Lung (tissue), 11 donors: ENCODE measurements at regions not wholly inside any gene's neighbourhood (a gene's known extent, or its start where the extent isn't known, plus 50 kb on each side); places are given as distances from the start of the nearest gene placed in this dataset.

Experiments used
- ATAC-seq: fragments of 200-7000 bp; cut with Tn5 transposase; one replicate; pipeline ENCODE4 v1.9.1; 2020; ENCODE audit warnings: moderate number of reproducible peaks; ENCODE audit not compliant: insufficient read depth, low FRiP score
- DNase-seq, 3 donors: peaks; one replicate each; pipeline ENCODE4 v3.0.0-alpha.2; 2013 to 2017
- H3K27ac ChIP-seq, 2 donors: one replicate each; pipeline ENCODE4 v1.5.1; 2013; ENCODE audit warnings: mild to moderate bottlenecking in 2 of 2, moderate library complexity in 2 of 2, control low read depth in 1 of 2, inconsistent platforms in 1 of 2, low read depth in 1 of 2, low read length in 1 of 2
- H3K27me3 ChIP-seq, 3 donors: one replicate each; pipeline ENCODE4 v1.5.1; 2013; ENCODE audit warnings: low read length in 2 of 3; ENCODE audit not compliant: control insufficient read depth in 3 of 3, insufficient read depth in 3 of 3
- H3K36me3 ChIP-seq, 4 donors: one replicate each; pipeline ENCODE4 v1.5.1; 2013; ENCODE audit warnings: low read length in 4 of 4, mild to moderate bottlenecking in 1 of 4, moderate library complexity in 1 of 4; ENCODE audit not compliant: control insufficient read depth in 4 of 4, insufficient read depth in 4 of 4
- H3K4me1 ChIP-seq, 5 donors: one replicate each; pipeline ENCODE4 v1.5.1; 2013; ENCODE audit warnings: low read length in 5 of 5, mild to moderate bottlenecking in 2 of 5, moderate library complexity in 1 of 5; ENCODE audit not compliant: control insufficient read depth in 5 of 5, insufficient read depth in 5 of 5
- H3K4me3 ChIP-seq: one replicate; pipeline ENCODE4 v1.5.1; 2013; ENCODE audit warnings: mild to moderate bottlenecking, control low read depth, moderate library complexity
- H3K9ac ChIP-seq, 2 donors: one replicate each; pipeline ENCODE4 v1.5.1; 2013; ENCODE audit warnings: low read length in 2 of 2, control low read depth in 1 of 2; ENCODE audit not compliant: insufficient read depth in 1 of 2
- H3K9me3 ChIP-seq, 4 donors: one replicate each; pipeline ENCODE4 v1.5.1; 2013; ENCODE audit warnings: low read length in 3 of 4, mild to moderate bottlenecking in 1 of 4, moderate library complexity in 1 of 4; ENCODE audit not compliant: control insufficient read depth in 4 of 4, insufficient read depth in 3 of 4
- WGBS, 2 donors: extraction: QIAGEN DNeasy Blood & Tissue Kit; methylation state at CpG; one replicate each; pipeline ENCODE4 v1.1.7; 2013; 5-methylcytosine and 5-hydroxymethylcytosine counted together
- TF ChIP-seq, protein P1 (sequence below): IDR thresholded peaks from 2 replicates; pipeline ENCODE4 v1.5.1; 2012; ENCODE audit warnings: mild to moderate bottlenecking; ENCODE audit errors: control extremely low read depth, extremely low read depth
- donor health status: control.
- donor health status: control.
- donor health status: Bipolar disorder and iron deficiency.
- donor health status: healthy.
- donor health status: DM: yes; HTN: yes; CAD: no.

DNA sequence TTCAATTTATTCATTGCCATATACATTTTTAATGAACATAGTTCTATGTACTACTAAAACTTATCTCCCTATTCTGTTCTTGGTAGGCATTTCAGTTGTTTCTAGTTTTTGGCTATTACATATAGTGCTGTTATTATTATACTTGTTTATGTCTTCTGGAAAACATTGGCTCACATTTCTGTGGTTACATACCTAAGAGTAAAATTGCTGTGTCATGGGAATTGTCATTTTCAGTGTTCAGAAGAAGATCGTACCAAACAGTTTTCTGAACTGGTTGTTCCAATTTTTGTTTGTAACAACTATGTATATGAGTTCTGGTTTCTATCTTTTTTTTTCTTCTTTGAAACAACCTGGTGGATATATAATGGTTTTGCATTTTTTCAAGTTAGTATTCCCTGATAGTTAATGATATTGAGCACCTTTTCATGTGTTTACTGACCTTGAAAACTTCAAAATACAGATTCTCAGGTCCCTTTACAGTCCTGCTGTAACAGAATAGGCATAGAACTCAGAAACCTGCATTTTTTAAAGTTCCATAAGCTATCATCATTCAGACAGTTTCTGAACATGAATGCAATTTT, 230.7 kb downstream of the JRKL start:
- no peak overlapping the region for H3K9ac ChIP-seq
- no peaks in the 10 kb centered on the region for H3K4me1 ChIP-seq
- no peaks in the 10 kb centered on the region for H3K9me3 ChIP-seq
- H3K27ac ChIP-seq: no peak overlapping the region
- 58 to 62% methylated on average over 1 of the region's 1 CpG for WGBS, 2 donors
- DNase-seq: peak in 1 of 3 donors; percentile 23
- no peak for ATAC-seq
- H3K27me3 ChIP-seq: no peaks in the 10 kb centered on the region
- H3K4me3 ChIP-seq: no peak overlapping the region
- TF ChIP-seq, protein P1, sequence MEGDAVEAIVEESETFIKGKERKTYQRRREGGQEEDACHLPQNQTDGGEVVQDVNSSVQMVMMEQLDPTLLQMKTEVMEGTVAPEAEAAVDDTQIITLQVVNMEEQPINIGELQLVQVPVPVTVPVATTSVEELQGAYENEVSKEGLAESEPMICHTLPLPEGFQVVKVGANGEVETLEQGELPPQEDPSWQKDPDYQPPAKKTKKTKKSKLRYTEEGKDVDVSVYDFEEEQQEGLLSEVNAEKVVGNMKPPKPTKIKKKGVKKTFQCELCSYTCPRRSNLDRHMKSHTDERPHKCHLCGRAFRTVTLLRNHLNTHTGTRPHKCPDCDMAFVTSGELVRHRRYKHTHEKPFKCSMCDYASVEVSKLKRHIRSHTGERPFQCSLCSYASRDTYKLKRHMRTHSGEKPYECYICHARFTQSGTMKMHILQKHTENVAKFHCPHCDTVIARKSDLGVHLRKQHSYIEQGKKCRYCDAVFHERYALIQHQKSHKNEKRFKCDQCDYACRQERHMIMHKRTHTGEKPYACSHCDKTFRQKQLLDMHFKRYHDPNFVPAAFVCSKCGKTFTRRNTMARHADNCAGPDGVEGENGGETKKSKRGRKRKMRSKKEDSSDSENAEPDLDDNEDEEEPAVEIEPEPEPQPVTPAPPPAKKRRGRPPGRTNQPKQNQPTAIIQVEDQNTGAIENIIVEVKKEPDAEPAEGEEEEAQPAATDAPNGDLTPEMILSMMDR: no peak
- H3K36me3 ChIP-seq: no peaks in the 10 kb centered on the region

DNA sequence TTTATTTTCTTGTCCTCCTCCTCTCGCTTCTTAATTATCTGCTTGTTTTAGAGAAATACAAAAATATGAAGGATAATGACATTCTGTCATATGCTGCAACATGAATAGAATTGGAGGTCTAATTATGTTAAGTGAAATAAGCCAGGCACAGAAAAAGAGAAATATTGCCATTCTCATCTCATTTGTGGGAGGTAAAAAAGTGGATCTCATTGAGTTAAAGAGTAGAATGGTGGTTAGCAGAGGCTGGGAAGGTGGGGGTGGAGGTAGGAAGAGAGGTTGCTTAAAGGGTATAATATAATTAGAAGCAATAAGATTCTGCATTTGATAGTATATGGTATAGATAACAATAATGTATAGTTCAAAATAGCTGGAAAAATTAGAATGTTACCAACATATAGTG, 231.3 kb downstream of the JRKL start:
- ATAC-seq: no peak
- TF ChIP-seq, protein P1: no peak
- WGBS, 2 donors: 73 to 75% methylated on average over 1 of the region's 1 CpG

DNA sequence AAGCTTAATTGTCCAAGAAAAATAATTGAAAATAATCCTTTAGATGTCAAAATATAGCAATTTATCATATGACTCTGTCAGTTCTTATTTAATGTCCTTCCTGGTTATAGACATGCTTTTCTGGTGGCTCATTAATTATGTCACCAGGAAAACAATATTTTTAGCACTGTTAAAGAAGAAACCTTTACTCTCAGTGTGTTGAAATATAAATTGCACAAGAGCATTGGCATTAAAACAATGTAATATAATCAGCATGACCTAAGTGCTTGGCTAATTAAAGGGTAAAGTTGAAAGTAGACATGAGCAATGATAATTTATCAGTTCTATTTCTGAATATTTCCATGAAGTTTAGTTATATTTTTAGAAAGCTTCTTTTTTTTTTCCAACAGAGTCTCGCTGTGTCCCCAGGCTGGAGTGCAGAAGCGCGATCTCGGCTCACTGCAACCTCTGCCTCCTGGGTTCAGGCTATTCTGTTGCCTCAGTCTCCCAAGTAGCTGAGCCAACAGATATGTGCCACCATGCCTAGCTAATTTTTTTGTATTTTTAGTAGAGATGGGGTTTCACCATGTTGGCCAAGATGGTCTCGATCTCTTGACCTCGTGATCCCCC, 232.3 kb downstream of the JRKL start:
- 78 to 98% methylated on average over 6 of the region's 6 CpGs for WGBS, 2 donors
- no peak overlapping the region for H3K4me3 ChIP-seq

More for the DNA sequence above, 231.3 kb downstream of the JRKL start:
- Histone ChIP-seq H3K4me3 (no peak overlapping the region), H3K4me1 (no peaks in the 10 kb centered on the region), H3K9ac (no peak overlapping the region), H3K36me3 (no peaks in the 10 kb centered on the region), H3K9me3 (no peaks in the 10 kb centered on the region), H3K27ac (peak overlapping the region in 1 of 2 donors; percentile 23), H3K27me3 (no peaks in the 10 kb centered on the region)
- no peak for DNase-seq

More for the DNA sequence above, 232.3 kb downstream of the JRKL start:
- Histone ChIP-seq H3K9me3 (no peaks in the 10 kb centered on the region), H3K36me3 (no peaks in the 10 kb centered on the region), H3K27me3 (no peaks in the 10 kb centered on the region), H3K4me1 (no peaks in the 10 kb centered on the region), H3K9ac (no peak overlapping the region), H3K27ac (peak overlapping the region in 1 of 2 donors; percentile 26)
- TF ChIP-seq, protein P1: no peak
- ATAC-seq (no peak), DNase-seq (peak in 1 of 3 donors; percentile 7)
